ENCODE measurements at regions not wholly inside any gene's neighbourhood (a gene's known extent, or its start where the extent isn't known, plus 50 kb on each side); places are given as distances from the start of the nearest gene placed in this dataset.
A peak's percentile ranks its signal among the peaks of the same experiment; 100 is the strongest.
"Not testable (repeated sequence)": the region's sequence is repeated elsewhere in the genome, so short reads cannot be mapped to it uniquely, and the experiment has no call there.

- DNase-seq (ENCODE audit: low spot score): no peak
- in situ Hi-C loops (cut with HindIII; ENCODE audit: low sequenced_read_pairs): no loop called here
These were observed 183.1 kb downstream of the UACA start for GRCh38 chr15:70580286-70580685.

- no peak for DNase-seq (ENCODE audit: low spot score)
- in situ Hi-C loops (cut with HindIII; ENCODE audit: low sequenced_read_pairs): no loop called here
These were observed 183.6 kb downstream of the UACA start for GRCh38 chr15:70579766-70580165.

DNA sequence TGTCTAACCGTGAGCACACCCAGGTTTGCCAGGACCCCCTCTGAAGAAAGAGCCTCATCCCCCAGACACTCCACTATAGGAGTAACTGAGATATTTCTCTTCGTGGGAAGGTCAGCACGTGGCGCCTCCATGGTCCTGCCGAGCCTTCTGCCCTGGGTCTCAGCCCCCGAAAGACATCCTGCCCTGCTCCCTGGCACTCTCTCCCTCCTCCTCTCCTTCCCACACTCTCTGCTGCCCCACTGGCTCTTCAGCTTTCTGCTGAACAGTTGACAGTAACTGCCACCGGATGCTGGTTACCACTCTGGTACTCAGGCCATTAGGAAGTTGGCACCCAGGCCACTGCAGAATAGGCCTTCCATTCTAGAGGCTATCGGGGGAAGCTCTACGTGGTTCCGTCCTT, 185.2 kb downstream of the UACA start:
- no peak for DNase-seq (ENCODE audit: low spot score)
- in situ Hi-C loops (cut with HindIII; ENCODE audit: low sequenced_read_pairs): no loop called here

DNA sequence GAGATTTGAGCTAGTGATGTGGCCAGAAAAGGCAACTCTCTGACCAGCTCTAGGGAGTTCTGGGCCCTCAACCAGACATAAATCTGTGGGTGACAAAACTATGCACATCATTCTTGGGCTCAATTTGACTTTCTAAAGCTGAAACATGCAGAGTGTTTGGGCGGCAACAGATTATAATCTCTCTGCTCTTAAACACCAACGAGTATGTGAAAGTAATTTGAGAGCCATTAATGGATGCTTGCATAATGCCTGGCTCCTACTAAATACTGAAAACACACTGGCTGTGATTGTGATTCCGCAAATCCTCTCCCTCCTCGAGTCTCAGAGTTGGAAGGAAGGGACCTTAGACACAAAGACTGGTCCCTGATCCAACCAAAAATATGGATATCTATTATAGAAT, 186.7 kb downstream of the UACA start:
- no peak for DNase-seq (ENCODE audit: low spot score)
- in situ Hi-C loops (cut with HindIII; ENCODE audit: low sequenced_read_pairs): no loop called here

DNA sequence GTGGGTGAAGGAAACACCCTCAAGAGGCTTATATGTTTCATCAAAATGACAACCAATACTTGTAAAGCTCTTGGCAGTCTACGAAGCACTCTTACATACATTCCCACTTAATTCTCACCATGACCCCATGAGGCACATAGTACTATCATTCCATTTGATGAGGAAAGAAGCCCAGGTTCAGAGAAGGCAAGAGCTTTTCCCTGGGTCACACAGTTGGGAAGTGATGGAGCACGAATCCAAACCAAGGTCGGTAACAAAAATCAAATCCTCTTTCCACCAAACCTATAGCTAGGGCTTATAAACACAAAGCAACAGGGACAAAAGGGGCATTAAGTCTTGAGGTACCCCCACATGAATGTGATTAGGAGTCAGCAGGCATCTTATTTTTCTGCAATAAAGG, 187.1 kb downstream of the UACA start:
- no peak for DNase-seq (ENCODE audit: low spot score)
- in situ Hi-C loops (cut with HindIII; ENCODE audit: low sequenced_read_pairs): no loop called here

DNA sequence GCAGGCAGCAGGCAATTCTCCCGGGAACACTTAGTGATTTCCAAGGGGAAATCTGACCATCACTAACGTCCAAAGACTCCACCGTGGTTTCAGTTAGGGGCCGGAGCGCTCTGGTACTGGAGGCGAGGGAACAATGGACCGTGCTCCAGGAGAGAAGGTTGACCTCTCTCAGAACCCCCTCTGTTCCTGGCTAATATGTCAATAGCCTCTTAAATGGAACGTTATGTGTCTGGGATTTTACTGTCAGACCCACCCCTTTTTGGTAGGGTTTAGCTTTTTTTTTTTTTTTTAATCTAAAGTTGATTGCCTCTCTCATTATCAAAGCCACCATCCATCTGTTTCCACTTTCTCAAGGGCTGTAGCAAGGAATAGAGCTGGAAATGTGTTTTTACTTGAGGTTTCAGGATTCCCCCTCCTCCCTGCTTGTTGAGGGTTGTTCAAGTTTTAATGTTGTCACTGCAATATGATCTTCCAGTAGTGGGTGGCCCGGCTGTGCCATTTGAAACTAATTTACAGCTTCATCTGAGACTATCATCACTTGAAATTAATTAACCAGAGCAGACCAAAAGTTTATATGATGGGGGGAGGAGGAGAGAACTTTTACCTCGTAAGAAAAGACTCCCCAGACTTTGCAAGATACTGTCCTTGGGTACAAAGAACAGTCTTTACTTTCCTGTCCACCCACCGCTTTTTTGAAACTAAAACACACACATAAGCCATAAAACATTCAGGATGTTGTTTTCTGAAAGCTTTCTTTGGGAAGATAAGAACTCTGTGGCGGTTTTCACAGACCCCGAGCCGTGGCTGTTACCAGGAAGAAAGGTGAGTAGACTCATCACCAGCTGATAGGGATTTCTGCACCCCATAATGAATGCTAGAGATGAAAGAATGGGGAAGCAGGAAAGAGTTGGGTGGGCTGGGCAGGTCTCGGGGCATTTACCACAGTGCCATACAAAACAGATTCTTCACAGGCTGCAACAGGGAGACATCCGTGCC, 187.8 kb downstream of the UACA start:
- in situ Hi-C loops (cut with HindIII; ENCODE audit: low sequenced_read_pairs): no loop called here
- no peak for DNase-seq (ENCODE audit: low spot score)

- DNase-seq (ENCODE audit: low spot score); in situ Hi-C loops (cut with HindIII; ENCODE audit: low sequenced_read_pairs): not testable (repeated sequence)
These were observed 189.0 kb downstream of the UACA start for GRCh38 chr15:70574325-70574724.

DNA sequence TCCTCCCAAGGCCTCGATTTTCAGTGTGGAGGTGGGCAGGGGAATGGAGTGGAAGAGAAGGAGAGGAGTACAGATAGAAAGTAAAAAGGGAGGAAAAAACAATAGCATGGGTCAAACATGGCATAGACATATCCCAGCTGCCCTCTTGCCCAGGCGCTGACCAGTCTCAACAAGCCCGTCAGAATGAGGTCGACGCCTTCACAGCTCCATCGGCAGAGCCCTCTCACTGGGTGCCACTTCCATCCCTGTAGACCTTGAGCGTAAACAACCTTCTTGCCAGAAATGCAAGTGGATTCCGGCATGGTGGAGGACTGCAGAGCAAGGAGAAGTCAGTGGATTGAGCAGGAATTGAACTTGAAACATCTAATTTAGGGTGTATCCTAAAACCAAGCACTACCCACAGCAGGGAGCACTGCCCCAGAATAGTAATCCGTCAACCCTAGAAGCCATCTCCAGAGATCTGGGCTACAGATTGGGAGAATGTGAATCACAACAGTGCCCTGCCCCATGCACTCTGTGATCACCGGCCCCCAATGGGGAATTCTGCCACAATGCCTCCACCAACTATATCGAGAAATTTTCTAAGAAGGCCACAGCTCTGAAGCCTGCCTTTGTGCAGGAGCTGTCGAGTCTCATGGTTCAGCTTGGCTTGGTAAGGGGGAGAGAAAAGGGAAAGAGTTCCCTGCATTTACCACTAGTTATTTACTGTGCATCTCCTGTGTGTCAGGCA, 190.1 kb downstream of the UACA start:
- in situ Hi-C loops (cut with HindIII; ENCODE audit: low sequenced_read_pairs): no loop called here

GRCh38 chr15:70569714-70570231, 193.6 kb downstream of the UACA start:
- no peak for DNase-seq (ENCODE audit: low spot score)

More for the DNA sequence above, 190.1 kb downstream of the UACA start:
- DNase-seq (ENCODE audit: low spot score): no peak

DNA sequence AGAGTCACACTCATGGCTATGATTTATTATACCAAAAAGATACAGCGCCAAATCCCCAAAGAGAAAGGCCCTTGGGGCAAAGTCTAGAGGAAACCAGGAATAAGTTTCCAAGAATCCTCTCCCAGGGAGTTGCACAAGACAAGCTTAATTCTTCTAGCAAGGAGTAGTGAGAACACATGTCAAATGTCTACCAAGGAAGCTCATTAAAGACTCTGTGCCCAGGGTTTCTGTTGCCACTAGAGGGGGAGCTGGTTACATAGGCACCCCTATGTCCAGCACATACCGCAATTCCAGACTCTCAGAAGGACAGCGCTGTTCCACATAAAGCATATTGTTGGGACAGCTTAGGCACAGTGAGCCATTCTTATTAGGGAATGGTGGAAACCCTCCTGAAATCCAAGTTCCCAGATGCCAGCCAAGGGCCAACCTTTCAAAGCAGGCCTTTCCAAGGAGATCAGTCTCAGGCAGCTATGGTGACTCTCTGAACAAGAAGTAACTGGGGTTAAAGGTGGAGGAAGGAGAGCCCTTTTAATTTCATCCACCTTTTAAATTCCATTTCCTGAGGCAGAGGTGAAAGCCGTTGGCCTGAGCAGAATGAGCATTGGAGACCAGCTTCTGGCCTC, 194.2 kb downstream of the UACA start:
- DNase-seq (ENCODE audit: low spot score): peak; percentile 57
- in situ Hi-C loops (cut with HindIII; ENCODE audit: low sequenced_read_pairs): no loop called here

More at GRCh38 chr15:70569714-70570231, 193.6 kb downstream of the UACA start:
- in situ Hi-C loops (cut with HindIII; ENCODE audit: low sequenced_read_pairs): no loop called here

DNA sequence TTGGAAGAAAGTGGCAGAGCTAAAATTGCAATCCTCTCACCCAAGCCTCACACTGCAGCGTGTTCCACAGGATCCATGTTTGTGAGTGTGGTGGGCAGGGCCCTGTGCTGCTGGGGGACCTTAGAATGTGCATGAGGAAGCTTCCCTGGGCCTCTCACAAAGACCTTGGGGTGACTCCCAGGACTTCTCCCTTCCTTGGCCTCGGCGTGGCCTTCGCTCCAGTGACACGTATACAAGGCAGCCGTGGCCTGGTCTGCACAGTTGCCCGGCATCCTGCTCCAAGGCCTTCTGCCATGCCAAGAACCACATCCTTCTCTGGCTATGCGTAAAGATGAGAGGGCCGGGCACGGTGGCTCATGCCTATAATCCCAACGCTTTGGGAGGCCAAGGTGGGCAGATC, 196.4 kb downstream of the UACA start:
- in situ Hi-C loops (cut with HindIII; ENCODE audit: low sequenced_read_pairs): no loop called here
- no peak for DNase-seq (ENCODE audit: low spot score)

GRCh38 chr15:70566047-70566835, 197.1 kb downstream of the UACA start:
- DNase-seq (ENCODE audit: low spot score): no peak
- in situ Hi-C loops (cut with HindIII; ENCODE audit: low sequenced_read_pairs): no loop called here

DNA sequence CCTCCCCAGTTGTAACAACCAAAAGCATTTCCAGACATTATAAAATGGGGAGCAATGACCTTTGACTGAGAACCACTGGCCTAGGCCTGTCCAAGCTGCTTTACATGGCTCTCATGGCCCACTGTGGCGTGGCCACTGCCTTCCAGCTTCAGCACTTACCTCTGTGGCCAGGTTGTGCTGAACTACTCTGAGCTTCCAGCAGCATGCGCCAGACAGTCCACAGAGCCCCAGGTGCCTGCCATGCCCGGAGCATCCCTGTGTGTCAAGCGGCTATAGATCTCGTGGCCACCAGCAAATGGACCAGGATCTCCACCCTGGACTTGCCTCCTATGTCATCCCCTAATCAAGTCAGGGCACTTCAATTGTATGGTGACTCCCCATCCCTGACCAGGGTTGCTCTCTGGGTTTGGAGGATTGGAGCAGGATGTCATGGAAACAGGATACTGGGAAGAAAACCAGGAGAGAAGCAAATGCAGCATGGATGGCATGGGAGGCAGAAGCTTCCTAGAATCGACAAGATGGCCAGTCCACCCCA, 199.7 kb downstream of the UACA start:
- DNase-seq (ENCODE audit: low spot score): no peak
- in situ Hi-C loops (cut with HindIII; ENCODE audit: low sequenced_read_pairs): no loop called here

DNA sequence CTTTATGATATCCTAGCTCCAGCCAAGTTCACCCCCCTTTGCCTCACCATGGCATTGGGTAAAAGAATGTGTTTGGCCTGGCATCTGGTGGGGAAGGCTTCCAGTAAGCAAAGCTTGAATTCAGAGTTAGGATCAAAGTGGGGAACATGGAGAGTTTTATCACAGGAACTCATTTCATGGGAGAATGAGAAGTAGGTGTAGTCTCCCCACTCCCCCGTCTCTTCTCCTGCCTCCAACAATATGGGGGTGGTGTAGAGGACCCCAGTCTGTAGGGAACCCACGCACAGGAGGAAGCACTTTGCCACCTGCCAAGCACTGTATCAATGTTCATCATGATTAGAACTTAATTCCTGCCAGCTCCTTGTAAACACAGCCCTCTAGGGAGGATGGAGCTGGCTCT, 200.5 kb downstream of the UACA start:
- no peak for DNase-seq (ENCODE audit: low spot score)
- in situ Hi-C loops (cut with HindIII; ENCODE audit: low sequenced_read_pairs): no loop called here

DNA sequence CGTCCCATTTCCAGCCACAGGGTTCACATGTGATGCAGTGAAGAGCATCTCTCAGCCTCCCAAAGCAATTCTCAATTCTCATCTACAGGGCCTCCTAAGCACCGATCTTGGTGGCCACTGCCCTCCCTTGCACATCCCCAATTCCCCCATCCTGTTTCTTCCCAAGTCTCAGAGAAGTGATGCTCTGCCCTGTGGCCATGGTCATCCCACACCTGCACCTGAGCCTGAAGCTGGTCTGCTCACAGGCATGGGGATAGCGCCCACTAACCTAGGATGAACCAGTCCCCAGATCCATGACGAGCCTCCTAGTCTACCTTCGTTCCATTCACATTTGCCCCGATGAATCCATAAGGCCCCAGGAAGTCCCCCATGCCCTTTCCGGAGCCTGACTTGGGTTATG, 201.5 kb downstream of the UACA start:
- in situ Hi-C loops (cut with HindIII; ENCODE audit: low sequenced_read_pairs): no loop called here
- no peak for DNase-seq (ENCODE audit: low spot score)

GRCh38 chr15:70560617-70561328, 202.6 kb downstream of the UACA start:
- in situ Hi-C loops (cut with HindIII; ENCODE audit: low sequenced_read_pairs): no loop called here
- DNase-seq (ENCODE audit: low spot score): no peak

DNA sequence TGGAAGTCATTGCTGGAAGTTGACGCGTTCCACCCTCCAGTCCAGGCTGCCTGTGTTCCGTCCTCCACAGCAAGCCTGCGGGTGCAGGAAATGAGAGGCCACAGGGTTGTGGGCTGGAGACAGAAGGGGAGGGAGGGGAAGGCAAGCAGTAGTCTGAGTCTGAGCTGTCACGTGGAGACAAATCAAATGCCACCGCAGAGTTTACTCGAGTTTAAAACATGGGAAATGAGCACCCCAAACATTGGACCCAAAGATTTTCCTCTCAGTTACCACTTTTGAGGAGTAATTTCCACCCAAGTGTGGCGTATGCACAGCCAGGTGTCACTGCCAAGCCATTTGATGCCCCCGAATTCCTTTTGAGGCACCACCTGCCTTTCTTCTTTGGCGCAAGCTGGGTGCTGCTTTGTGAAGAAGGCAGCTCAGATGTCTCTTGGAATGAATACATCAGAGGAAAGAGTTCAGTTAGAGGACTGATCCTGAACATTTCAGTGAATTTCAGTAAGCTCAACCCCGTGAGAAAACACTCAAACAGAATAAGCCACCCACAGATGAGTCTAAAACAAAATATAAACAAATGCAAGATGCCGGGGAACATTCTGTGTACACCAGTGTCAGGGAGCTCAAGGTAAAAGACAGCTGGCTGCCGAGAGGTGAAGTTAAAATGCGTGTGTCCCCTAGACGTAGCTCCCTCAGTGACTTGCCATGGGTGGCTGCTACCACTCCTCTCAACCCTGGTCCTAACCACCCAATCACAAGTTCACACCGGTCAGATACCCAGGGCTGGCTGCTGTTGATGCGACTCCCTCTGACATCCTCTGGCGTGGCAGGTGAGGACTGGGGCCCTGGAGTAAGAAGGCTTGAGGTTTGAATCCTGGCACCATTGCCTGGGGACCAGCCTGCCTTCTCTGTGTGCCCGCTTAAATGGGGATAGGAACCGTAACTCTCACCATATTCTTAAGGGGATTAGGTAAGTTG, 203.8 kb downstream of the UACA start:
- in situ Hi-C loops (cut with HindIII; ENCODE audit: low sequenced_read_pairs): no loop called here
- DNase-seq (ENCODE audit: low spot score): no peak

Data from G401 (cell line).